DMS 273 (cell line): ENCODE measurements at regions not wholly inside any gene's neighbourhood (a gene's known extent, or its start where the extent isn't known, plus 50 kb on each side); places are given as distances from the start of the nearest gene placed in this dataset.

Experiments used
- DNase-seq: peaks from one replicate; lab custom pipeline; 2025; ENCODE audit not compliant: unreplicated experiment; lab: John Stamatoyannopoulos, UW

GRCh38 chr14:97336179-97336578 lies 539.0 kb downstream of the VRK1 start:
- DNase-seq = no peak

GRCh38 chr14:97336816-97337215 lies 539.6 kb downstream of the VRK1 start:
- DNase-seq = no peak

DNA sequence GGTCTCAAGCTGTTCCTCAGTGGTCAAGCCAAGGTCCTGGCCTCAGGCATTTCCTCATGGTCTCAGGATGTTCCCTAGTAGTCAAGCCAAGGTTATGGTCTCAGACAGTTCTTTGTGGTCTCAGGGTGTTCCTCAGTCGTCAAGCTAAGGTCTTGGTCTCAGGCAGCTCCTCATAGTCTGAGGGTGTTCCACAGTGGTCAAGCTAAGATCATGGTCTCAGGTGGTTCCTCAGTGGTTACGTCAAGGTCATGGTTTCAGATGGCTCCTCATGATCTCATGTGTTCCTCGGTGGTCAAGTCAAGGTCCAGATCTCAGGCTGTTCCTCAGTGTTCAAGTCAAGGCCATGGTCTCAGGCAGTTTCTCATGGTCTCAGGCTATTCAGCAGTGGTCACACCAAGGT lies 540.1 kb downstream of the VRK1 start:
- DNase-seq = no peak

DNA sequence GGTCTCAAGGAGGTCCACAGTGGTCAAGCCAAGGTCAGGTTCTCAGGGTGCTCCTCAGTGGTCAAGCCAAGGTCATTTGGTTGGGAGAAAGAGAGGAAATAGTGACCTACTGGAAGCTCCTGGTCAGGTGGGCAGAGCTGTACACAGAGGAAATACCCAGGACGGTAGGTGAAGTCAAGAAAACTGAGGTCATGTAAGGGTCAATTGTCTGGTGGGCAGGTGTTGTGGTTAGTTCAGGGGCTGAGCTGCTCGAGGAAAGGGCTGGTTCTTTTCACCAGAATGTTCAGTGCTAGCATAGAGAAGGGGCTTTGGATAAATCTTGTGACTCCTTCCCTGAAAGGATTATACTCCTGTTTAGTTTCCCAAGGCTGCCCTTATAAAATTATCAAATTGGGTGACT lies 540.5 kb downstream of the VRK1 start:
- no peak for DNase-seq

DNA sequence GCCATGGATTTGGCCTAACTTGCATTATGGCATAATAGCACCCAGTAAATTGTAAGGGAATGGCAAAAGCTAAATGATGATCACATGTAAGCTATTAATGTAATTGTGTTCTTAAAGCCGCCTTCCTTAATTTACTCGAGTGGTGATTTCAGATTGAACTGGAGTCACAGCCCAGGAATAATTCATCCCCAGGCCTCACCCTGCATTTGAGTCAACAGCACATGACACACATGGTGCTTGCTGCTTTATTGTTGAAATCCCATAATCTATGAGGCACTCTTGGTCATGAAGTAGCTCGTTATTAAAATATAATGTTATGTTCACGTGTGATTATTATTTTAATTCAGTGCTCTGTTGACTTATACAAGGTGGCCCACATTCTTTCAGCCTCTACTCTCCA lies 547.5 kb downstream of the VRK1 start:
- DNase-seq = no peak

- DNase-seq = no peak
Measured at GRCh38 chr14:97346675-97347074, 549.5 kb downstream of the VRK1 start.

DNA sequence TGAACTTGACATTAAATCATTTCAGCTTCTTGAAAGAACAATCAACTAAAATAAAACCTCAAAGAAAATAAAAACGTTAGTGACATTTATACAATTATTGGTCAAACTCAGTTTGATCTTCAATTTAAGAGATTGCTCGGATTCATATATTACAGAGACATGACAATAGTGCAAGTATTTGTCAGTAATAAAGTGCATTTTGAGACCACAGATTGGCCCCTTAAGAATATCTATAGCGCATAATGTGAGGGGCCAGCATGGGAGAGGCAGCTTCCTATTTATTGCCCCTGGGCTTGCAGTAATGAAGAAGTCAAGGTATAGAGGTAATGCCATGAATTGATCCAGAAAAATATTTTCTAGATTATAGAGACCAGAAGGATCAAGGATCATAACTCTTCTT lies 552.3 kb downstream of the VRK1 start:
- no peak for DNase-seq

- no peak for DNase-seq
Measured at GRCh38 chr14:97349946-97350345, 552.8 kb downstream of the VRK1 start.

GRCh38 chr14:97350415-97350814 lies 553.2 kb downstream of the VRK1 start:
- DNase-seq = no peak

GRCh38 chr14:97350894-97351731 lies 553.9 kb downstream of the VRK1 start:
- DNase-seq = no peak

DNA sequence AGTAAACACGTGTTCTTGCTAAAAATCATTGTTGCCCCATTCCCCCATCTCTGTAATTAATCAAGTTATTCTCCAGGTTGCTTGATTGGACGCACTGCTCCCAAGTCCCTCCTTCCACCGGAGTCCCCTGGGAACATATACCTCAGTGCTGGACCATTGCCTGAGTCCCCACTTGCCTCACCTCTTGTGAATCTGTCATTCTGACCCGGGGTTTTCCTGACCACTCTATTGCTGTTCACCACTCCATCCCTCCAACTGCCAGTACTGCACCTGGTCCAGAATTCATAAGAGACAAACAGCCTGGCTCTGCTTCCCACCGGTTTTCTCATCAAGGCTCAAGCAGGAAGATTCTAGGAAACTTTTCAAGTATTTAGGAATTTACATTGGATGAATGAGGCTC lies 555.9 kb downstream of the VRK1 start:
- DNase-seq = no peak

GRCh38 chr14:97354119-97354722 lies 557.0 kb downstream of the VRK1 start:
- no peak for DNase-seq

- DNase-seq = no peak
Measured at GRCh38 chr14:97359341-97359740, 562.2 kb downstream of the VRK1 start.

- no peak for DNase-seq
Measured at GRCh38 chr14:97361181-97361580, 564.0 kb downstream of the VRK1 start.

DNA sequence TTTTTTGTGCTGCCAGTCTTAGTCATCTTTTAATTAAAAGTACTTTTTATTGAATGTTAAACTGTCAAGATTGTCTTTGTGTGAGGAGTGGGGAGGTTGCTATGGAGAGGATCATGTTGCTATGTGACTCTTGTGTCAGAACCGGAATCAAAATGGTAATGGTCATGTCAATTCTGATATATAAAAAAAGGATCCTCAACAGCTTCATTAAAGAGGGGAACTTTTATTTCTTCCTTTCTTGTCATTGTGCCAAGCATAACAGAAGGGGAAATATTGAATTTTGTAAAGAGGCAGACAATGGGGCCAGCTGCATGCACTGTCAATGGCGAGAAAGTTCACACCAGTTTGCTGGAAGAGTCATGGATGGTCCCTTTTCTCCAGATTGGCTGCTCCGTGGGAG lies 564.8 kb downstream of the VRK1 start:
- DNase-seq = no peak

GRCh38 chr14:97366400-97366799 lies 569.2 kb downstream of the VRK1 start:
- no peak for DNase-seq

GRCh38 chr14:97367278-97367677 lies 570.1 kb downstream of the VRK1 start:
- DNase-seq = no peak

DNA sequence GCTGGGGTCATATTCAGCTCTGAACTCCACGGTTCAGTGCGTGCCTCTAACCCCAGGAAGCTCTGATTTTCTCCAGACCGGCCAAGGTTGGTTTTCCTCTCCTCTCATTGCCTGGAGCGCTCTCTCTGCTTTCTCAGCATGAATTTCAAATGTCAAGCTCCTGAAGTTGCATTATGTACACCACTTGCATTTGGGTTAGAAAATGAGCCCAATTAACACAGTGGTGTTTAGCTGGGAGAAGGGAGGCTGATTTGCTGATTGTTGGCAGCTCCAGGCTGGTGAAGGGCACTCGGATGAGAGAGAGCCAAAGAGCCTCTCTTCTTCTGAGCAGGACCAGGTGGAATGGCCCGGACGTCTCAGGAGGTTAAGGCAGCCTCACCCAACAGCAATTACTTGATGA lies 570.9 kb downstream of the VRK1 start:
- no peak for DNase-seq

DNA sequence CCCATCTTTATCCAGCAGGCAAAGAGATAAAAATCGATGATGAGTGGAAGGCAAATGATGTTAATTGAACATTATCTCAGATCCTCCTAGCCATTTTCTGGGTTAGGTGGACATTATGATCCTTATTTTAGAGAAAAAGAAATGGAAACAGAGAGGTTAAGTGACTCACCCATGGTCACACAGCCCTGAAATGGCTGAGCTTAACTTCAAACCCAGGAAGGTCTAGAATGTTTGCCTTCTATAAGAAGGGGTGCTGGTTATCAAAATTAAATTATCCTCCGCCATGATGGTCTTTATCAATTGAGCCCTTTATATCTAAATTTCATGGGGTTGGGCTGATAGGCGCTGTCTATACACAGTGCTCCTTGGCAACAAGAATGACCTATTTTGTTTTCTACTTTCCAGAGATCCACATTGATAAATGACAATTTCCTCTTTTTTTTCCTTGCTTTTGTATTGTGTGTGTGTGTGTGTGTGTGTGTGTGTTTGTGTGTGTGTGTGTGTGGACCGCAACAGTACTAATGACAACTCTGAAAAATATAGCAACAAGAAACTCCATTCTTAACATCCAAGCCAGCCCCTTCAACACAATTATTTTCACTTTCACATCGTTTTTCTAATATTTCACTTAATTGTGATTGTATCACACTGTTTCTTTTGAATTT lies 571.9 kb downstream of the VRK1 start:
- no peak for DNase-seq

- no peak for DNase-seq
Measured at GRCh38 chr14:97369901-97370300, 572.7 kb downstream of the VRK1 start.

- DNase-seq = no peak
Measured at GRCh38 chr14:97376310-97376709, 579.1 kb downstream of the VRK1 start.

DNA sequence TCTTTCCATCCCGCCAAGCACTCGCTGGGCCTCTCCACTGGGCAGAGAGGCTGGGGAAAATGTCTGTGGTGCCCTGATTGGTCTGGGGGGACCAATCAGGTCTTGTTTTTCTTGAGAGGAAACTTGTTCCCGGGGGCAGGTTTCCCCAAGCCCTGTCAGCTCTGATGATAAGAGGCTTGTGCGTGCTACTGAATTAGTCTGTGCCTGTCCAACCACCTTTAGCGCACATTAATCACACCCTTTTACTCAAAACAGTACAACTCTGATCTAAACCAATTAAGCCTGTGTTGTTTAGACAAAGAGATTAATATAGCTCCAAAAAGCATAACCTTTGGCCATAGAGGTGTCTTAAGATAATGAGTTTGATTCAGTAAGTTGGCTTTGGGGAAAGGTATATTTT lies 580.4 kb downstream of the VRK1 start:
- no peak for DNase-seq
